GM21717 (cell line): ENCODE measurements at regions not wholly inside any gene's neighbourhood (a gene's known extent, or its start where the extent isn't known, plus 50 kb on each side); places are given as distances from the start of the nearest gene placed in this dataset.

Experiments
- ATAC-seq: cut with Tn5 transposase; IDR thresholded peaks from one replicate; pipeline ENCODE4 v1.9.1; 2021; ENCODE audit warnings: mild to moderate bottlenecking, moderate library complexity; ENCODE audit not compliant: unreplicated experiment

- ATAC-seq = no peak
Measured at GRCh38 chr6:147900247-147900830, 391.8 kb downstream of the SAMD5 start.

DNA sequence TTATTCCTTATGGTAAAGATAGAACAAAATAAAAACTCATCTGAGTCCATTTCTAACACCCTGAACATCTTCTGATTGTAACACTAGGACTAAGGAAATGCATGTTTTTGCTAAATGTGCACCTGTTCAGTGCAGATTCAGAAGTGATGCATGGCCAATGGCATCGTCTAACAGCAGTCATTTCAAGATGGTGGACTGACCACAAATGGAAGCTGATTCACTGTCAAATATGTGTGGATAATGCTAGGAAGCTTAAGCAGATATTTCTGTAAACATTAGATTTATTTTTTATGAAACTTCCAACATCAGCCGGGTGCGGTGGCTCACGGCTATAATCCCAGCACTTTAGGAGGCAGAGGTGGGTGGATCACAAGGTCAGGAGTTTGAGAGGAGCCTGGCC lies 394.8 kb downstream of the SAMD5 start:
- ATAC-seq = no peak

DNA sequence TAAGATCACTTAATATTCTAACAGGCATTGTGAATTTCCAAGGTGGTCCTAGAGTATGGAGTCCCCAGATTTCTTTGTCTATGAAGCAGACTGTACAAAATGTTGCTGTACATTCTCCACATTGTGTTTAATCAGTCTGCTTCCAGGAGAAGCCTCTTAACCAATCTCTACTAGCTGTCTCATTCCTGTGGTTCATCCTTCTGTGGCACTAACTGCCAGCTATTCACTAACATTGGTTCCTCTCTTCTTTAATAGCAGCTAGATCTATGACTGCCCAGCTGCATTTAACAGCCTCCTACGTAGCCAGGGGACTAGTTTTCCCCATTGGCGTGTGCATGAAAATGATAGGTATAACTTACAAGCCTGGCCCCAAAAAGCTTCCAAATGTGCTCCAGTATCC lies 395.4 kb downstream of the SAMD5 start:
- ATAC-seq = no peak

DNA sequence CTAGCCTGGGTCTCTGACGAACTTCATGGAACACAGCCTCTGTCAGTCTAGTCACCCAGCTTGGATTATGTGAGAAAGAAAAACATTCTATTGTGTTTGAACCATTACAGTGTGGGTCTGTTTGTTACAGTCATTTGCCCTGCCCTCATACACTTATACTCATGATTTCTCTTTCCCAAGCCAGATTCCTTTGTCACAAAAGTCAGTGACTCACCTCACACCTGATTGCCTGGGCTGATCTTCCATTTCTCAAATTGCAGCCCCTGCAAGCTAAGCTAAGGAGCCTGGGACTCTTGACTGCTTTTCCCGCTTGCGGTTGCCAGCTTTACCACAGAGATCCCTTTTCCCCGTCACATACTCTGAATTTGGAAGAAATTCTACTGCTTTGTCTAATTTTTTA lies 395.9 kb downstream of the SAMD5 start:
- ATAC-seq = no peak

DNA sequence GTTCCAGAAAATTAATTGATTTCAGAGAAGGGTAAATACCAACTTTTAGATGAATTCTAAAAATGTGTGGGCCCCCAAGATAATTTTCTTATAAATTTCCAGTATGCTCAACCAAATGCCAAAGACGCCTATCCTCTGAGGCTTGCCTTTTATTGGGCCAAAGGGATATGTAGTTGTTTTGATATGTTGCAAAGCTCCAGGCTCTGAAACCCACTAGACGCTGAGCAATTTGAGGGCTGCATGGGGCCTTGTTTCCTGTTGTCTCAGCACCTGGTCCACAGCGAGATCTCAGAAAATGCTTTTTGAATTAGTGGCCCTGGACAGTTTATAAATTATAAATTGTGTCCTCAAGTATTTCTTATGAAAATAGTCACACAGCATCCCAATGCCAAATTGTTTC lies 397.2 kb downstream of the SAMD5 start:
- no peak for ATAC-seq

DNA sequence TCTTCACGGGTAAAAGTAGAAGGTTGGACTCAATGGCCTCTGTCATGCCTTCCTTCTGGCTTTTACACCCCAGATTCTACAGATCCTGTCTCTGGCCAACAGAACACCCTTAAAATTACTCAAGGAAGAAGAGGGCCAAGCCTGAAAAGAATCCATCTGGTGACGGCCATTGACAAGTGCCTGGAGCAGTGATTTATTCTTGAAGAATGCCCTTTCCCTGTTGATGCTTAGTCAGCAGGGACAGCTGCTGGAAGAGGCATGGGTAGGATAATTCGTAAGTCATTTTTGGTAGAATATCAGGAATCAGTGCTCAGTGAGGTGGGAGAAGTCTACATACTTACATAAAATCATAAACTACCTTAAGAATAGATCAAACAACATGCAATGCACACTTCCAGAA lies 397.9 kb downstream of the SAMD5 start:
- ATAC-seq = no peak

GRCh38 chr6:147909640-147910039 lies 401.1 kb downstream of the SAMD5 start:
- ATAC-seq = no peak

- ATAC-seq = no peak
Measured at GRCh38 chr6:147910281-147910680, 401.8 kb downstream of the SAMD5 start.

DNA sequence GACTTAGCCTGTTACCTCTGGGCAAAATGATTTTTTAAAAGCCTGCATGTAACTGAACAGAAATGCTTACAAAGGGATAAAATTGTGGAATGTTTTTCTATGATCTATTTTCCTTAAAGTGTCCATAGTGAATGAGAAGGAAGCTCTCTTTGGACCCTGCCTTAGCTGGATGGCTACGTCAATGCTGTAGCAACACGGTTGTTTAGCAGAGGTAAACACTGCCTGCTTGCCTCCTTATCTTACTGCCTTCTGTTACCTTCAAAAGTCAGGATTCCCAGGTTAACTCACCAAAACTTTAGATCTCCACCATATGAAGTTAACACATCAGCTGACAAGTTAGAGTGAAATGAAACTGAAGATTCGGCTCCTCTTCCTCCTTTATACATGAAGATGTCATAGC lies 402.6 kb downstream of the SAMD5 start:
- no peak for ATAC-seq

DNA sequence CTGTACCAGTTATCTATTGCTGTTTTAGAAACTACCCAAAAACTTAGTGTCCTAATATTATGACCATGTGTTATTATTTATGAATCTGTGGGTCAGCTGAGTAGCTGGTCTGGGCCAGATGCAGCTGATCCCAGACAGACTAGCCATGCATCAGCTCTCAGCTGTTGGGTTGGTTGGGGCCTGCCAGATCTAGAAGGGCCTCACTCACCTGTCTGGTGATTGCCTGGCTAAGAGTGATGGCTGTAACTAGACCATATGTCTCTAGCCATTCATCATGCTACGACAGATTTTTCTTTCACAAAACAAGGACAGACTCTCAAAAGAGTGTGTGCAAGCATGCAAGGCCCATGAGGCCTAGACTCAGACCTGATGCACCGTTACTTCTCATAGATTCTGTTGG lies 403.2 kb downstream of the SAMD5 start:
- no peak for ATAC-seq

DNA sequence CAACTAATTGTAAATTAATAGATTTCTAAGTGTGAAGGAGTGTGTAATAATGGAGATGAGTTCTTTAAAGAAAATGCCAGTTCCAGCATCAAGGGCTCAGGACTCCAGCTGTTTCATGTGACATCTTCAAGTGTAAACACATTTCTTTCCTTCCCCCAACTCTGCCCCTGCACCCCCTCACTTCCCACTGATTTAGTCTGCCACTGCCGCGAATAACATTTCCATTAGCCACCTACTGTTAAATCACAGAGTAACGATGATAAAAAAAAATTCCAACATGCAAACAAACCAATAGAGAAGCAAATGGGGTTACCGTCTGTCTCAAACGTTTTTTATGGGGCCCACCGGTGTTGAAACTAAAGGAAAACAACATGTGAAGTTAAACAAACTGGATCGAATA lies 414.3 kb downstream of the SAMD5 start:
- no peak for ATAC-seq

GRCh38 chr6:147924598-147924997 lies 416.1 kb downstream of the SAMD5 start:
- no peak for ATAC-seq

GRCh38 chr6:147925826-147926225 lies 416.8 kb upstream of the SASH1 start:
- ATAC-seq = no peak

GRCh38 chr6:147930745-147931144 lies 411.9 kb upstream of the SASH1 start:
- no peak for ATAC-seq

- ATAC-seq = no peak
Measured at GRCh38 chr6:147933224-147933623, 409.4 kb upstream of the SASH1 start.

- ATAC-seq = no peak
Measured at GRCh38 chr6:147935656-147936055, 407.0 kb upstream of the SASH1 start.

DNA sequence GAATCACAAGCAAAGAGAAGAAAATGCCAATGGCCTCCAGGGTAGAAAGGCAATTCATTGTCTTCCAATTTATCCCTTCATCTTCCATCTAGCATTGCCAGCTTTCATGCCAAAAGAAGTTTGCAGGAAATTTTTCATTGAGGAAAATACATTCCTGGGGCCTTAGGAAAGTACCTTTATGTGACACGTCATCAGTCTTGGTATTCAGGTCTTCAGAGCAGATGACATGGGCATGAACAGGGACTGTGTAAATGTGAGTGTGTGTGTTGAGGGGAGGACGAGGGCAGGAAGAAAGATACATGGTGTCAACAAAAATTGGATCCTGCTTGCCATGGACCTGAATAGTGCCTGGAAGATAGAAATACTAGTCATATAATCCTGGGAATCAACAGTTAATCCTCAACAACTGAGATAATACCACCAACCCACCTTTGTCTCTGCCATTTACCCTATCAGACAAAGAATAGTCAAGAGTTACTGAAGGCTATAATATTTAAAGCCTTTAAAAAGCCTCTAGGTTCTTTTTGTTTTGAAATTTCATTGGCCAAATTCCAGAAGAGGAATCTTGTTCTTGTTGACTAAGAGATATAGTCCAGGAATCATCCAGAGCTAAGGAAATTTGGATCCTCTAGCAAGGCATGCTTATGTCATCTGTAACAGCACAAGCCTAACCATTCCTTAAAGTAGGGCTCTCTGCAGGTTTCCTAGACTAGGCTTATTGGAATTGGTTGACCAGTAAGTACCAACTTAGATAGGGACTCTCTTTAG lies 405.8 kb upstream of the SASH1 start:
- ATAC-seq = no peak

- ATAC-seq = no peak
Measured at GRCh38 chr6:147941143-147941542, 401.5 kb upstream of the SASH1 start.

- no peak for ATAC-seq
Measured at GRCh38 chr6:147942363-147942762, 400.3 kb upstream of the SASH1 start.

GRCh38 chr6:147944122-147944521 lies 398.5 kb upstream of the SASH1 start:
- ATAC-seq = no peak

GRCh38 chr6:147947521-147947920 lies 395.1 kb upstream of the SASH1 start:
- ATAC-seq = no peak

GRCh38 chr6:147949981-147950622 lies 392.5 kb upstream of the SASH1 start:
- no peak for ATAC-seq
